Osteocyte (in vitro differentiated cells): ENCODE measurements at regions not wholly inside any gene's neighbourhood (a gene's known extent, or its start where the extent isn't known, plus 50 kb on each side); places are given as distances from the start of the nearest gene placed in this dataset.

ENCODE experiments used
- DNase-seq: peaks from one replicate; pipeline ENCODE4 v3.0.0; 2021; ENCODE audit warnings: mixed read lengths; ENCODE audit not compliant: unreplicated experiment; ENCODE audit errors: extremely low spot score
- H3K27ac Mint-ChIP-seq: one replicate; pipeline ENCODE4 v1.8.0; 2021; ENCODE audit warnings: mild to moderate bottlenecking, mixed read lengths; ENCODE audit not compliant: unreplicated experiment
- H3K27me3 Mint-ChIP-seq: one replicate; pipeline ENCODE4 v1.8.0; 2021; ENCODE audit warnings: mixed read lengths; ENCODE audit not compliant: unreplicated experiment
- H3K36me3 Mint-ChIP-seq: one replicate; pipeline ENCODE4 v1.8.0; 2021; ENCODE audit warnings: mixed read lengths; ENCODE audit not compliant: unreplicated experiment
- H3K4me1 Mint-ChIP-seq: one replicate; pipeline ENCODE4 v1.8.0; 2021; ENCODE audit warnings: mixed read lengths; ENCODE audit not compliant: unreplicated experiment
- H3K4me3 Mint-ChIP-seq: one replicate; pipeline ENCODE4 v1.8.0; 2021; ENCODE audit warnings: mild to moderate bottlenecking, moderate library complexity, mixed read lengths; ENCODE audit not compliant: unreplicated experiment
- H3K9me3 Mint-ChIP-seq: one replicate; pipeline ENCODE4 v1.8.0; 2021; ENCODE audit warnings: mixed read lengths; ENCODE audit not compliant: unreplicated experiment
- CTCF ChIP-seq: fragments of 200-600 bp; sonication (generic); IDR thresholded peaks from 2 replicates; pipeline ENCODE4 v1.5.0; 2021; ENCODE audit warnings: antibody characterized with exemption, mild to moderate bottlenecking, moderate library complexity

GRCh38 chr10:36191009-36191408 is 548.9 kb upstream of the FZD8 start:
- no peak for TF ChIP-seq CTCF
- no peak overlapping the region for H3K4me3 Mint-ChIP-seq
- H3K27me3 Mint-ChIP-seq = no peaks in the 10 kb centered on the region
- no peak overlapping the region for H3K27ac Mint-ChIP-seq
- H3K9me3 Mint-ChIP-seq = peaks cover 22% of the 10 kb centered on the region
- DNase-seq = no peak
- H3K4me1 Mint-ChIP-seq = no peaks in the 10 kb centered on the region
- H3K36me3 Mint-ChIP-seq = peaks cover 12% of the 10 kb centered on the region

GRCh38 chr10:36188461-36188860 is 546.4 kb upstream of the FZD8 start:
- Mint-ChIP-seq H3K9me3 (peaks cover 22% of the 10 kb centered on the region), H3K4me1 (no peaks in the 10 kb centered on the region), H3K27ac (no peak overlapping the region), H3K27me3 (no peaks in the 10 kb centered on the region), H3K4me3 (no peak overlapping the region), H3K36me3 (peaks cover 12% of the 10 kb centered on the region)
- DNase-seq = no peak
- no peak for TF ChIP-seq CTCF

- no peaks in the 10 kb centered on the region for H3K4me1 Mint-ChIP-seq
- no peaks in the 10 kb centered on the region for H3K27me3 Mint-ChIP-seq
- peaks cover 12% of the 10 kb centered on the region for H3K36me3 Mint-ChIP-seq
- TF ChIP-seq CTCF = no peak
- H3K4me3 Mint-ChIP-seq = no peak overlapping the region
- H3K9me3 Mint-ChIP-seq = peaks cover 22% of the 10 kb centered on the region
- no peak overlapping the region for H3K27ac Mint-ChIP-seq
- no peak for DNase-seq
Observed at GRCh38 chr10:36188080-36188453, 546.0 kb upstream of the FZD8 start.

GRCh38 chr10:36187380-36188079 is 545.4 kb upstream of the FZD8 start:
- Mint-ChIP-seq H3K4me3 (no peak overlapping the region), H3K36me3 (peaks cover 9% of the 10 kb centered on the region), H3K4me1 (peaks cover 3% of the 10 kb centered on the region), H3K27ac (no peak overlapping the region), H3K9me3 (peaks cover 19% of the 10 kb centered on the region), H3K27me3 (no peaks in the 10 kb centered on the region)
- TF ChIP-seq CTCF = no peak
- DNase-seq = no peak

- peaks cover 17% of the 10 kb centered on the region for H3K4me1 Mint-ChIP-seq
- H3K36me3 Mint-ChIP-seq = no peaks in the 10 kb centered on the region
- H3K9me3 Mint-ChIP-seq = peaks cover 1% of the 10 kb centered on the region
- H3K27me3 Mint-ChIP-seq = no peaks in the 10 kb centered on the region
- TF ChIP-seq CTCF = no peak
- no peak overlapping the region for H3K27ac Mint-ChIP-seq
- no peak overlapping the region for H3K4me3 Mint-ChIP-seq
- DNase-seq = no peak
Observed at GRCh38 chr10:36185097-36185496, 543.0 kb upstream of the FZD8 start.
